ENCODE measurements at regions not wholly inside any gene's neighbourhood (a gene's known extent, or its start where the extent isn't known, plus 50 kb on each side); places are given as distances from the start of the nearest gene placed in this dataset.
"Not testable (repeated sequence)": the region's sequence is repeated elsewhere in the genome, so short reads cannot be mapped to it uniquely, and the experiment has no call there.

GRCh38 chr3:175937367-175937766, 1078.2 kb downstream of the NAALADL2 start:
- not testable (repeated sequence) for TF ChIP-seq SPI1, POLR2A, POLR2AphosphoS5 (IDR thresholded peaks at IDR 0.05; ENCODE audit: low read depth, low read length)

All from GM12891 (cell line).